ENCODE measurements at regions not wholly inside any gene's neighbourhood (a gene's known extent, or its start where the extent isn't known, plus 50 kb on each side); places are given as distances from the start of the nearest gene placed in this dataset.

GRCh38 chr2:186309901-186310300, 176.2 kb upstream of the ZC3H15 start:
- Histone ChIP-seq H3K79me2 (ENCODE audit: control insufficient read depth, insufficient read depth, low read length) (no peaks in the 10 kb centered on the region), H3K27ac (ENCODE audit: insufficient read depth, low read depth, low read length) (no peak overlapping the region), H3K9ac (replicated peaks; ENCODE audit: extremely low read depth, insufficient read depth, low read length) (no peak overlapping the region), H3K4me2 (ENCODE audit: insufficient read depth, low read length) (no peak overlapping the region), H3K36me3 (ENCODE audit: control insufficient read depth in 2 of 2, extremely low read depth in 1 of 2, insufficient read depth in 2 of 2, low read length in 2 of 2) (no peaks in the 10 kb centered on the region), H4K20me1 (replicated peaks; ENCODE audit: control insufficient read depth, extremely low read depth, insufficient read depth, low read length) (no peaks in the 10 kb centered on the region), H3K4me1 (ENCODE audit: control insufficient read depth, extremely low read depth, insufficient read depth, low read length) (peaks cover 4% of the 10 kb centered on the region), H2AFZ (ENCODE audit: low read depth, low read length) (no peak overlapping the region), H3K4me3 (replicated peaks in 1 of 3; ENCODE audit: insufficient read depth in 1 of 3, low read depth in 1 of 3, low read length in 3 of 3) (no peak overlapping the region), H3K9me3 (replicated peaks; ENCODE audit: control insufficient read depth, insufficient read depth, low read length) (no peaks in the 10 kb centered on the region), H3K9me1 (replicated peaks; ENCODE audit: control insufficient read depth, extremely low read depth, insufficient read depth, low read length) (no peaks in the 10 kb centered on the region), H3K27me3 (ENCODE audit: control insufficient read depth in 2 of 2, insufficient read depth in 2 of 2, low read length in 2 of 2) (no peaks in the 10 kb centered on the region)
- dilution Hi-C loops (cut with MboI; ENCODE audit: extremely low pct_ligation_motif_present, low sequenced_read_pairs) (no loop called here), intact Hi-C loops (cut with micrococcal nuclease) (no loop called here)
- ChIA-PET CTCF (no interaction called here), POLR2A (no interaction called here)
- DNase-seq (ENCODE audit: low read depth, low spot score) = no peak
- TF ChIP-seq POLR2A (IDR thresholded peaks at IDR 0.05; ENCODE audit: low read depth, low read length) (no peak), GATA2 (IDR thresholded peaks at IDR 0.05; ENCODE audit: insufficient read depth, insufficient read length, low read depth, low read length) (no peak), JUN (IDR thresholded peaks at IDR 0.05; ENCODE audit: borderline replicate concordance, insufficient read depth, insufficient read length, low read depth) (no peak), EZH2 (IDR thresholded peaks at IDR 0.05; ENCODE audit: borderline replicate concordance, low read depth, low read length, severe bottlenecking) (no peak), CTCF (IDR thresholded peaks at IDR 0.05; ENCODE audit: extremely low read depth in 1 of 2, insufficient read depth in 1 of 2, low read depth in 1 of 2, low read length in 2 of 2) (no peak), MAX (IDR thresholded peaks at IDR 0.05; ENCODE audit: insufficient read depth, insufficient read length) (no peak), POLR2AphosphoS5 (IDR thresholded peaks at IDR 0.05; ENCODE audit: insufficient read depth, low read depth, low read length) (no peak), FOS (IDR thresholded peaks at IDR 0.05; ENCODE audit: borderline replicate concordance, insufficient read depth, low read length) (no peak), MYC (IDR thresholded peaks at IDR 0.05; ENCODE audit: low read depth, low read length) (no peak)
- BruUV-seq (replicated peaks) = no TSS peak
- no peak for FAIRE-seq

Measured in endothelial cell of umbilical vein (primary cell).